ENCODE measurements at regions not wholly inside any gene's neighbourhood (a gene's known extent, or its start where the extent isn't known, plus 50 kb on each side); places are given as distances from the start of the nearest gene placed in this dataset.
"Not testable (repeated sequence)": the region's sequence is repeated elsewhere in the genome, so short reads cannot be mapped to it uniquely, and the experiment has no call there.

DNA sequence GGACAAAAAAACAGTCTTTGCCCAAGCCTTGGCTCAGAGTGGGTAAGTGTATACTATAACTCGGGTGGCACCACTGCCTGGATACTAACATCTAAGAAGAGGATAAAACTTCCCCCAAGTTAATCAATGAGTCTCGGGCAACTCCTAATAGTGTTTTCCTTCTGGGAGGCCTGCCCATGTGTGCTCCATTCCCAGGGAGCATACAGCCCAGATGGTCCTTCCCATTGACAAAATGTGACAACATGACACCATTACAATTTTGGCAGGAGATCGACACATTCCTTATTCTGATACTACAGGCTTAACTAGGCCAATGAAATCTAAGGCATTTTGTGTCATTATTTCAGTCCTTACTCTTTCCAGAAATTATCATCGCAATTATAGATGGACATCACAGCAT, 52.7 kb upstream of the CRIM1 start:
- no peak for DNase-seq
- no peaks in the 10 kb centered on the region for H3K27me3 Mint-ChIP-seq
- H3K4me1 Mint-ChIP-seq, result peaks cover 6% of the 10 kb centered on the region

DNA sequence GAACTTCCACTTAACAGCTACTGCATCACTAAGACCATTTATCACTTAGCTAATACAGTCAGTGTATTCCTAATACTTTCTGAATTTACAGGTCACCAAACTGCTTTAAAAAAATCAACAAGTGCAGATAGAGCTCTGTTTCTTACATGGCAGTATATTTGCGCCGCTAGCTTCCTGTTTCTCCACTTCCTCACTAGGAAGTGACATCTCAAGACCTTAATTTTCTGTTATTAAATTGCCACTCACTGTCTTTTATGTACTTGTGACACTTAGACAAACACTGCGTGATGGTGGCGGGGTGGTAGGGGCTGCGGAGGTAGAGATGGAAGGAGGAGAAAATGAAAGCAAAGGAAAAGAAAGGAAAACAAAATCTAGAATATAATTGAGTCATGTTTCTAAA, 53.7 kb upstream of the CRIM1 start:
- Mint-ChIP-seq H3K27me3 (no peaks in the 10 kb centered on the region), H3K4me3 (no peak overlapping the region), H3K9me3 (peaks cover 7 to 10% of the 10 kb centered on the region in 2 donors), H3K27ac (no peak overlapping the region), H3K4me1 (peaks cover 6% of the 10 kb centered on the region)
- no peak for ATAC-seq
- DNase-seq, result no peak

More for the DNA sequence above, 52.7 kb upstream of the CRIM1 start:
- Mint-ChIP-seq H3K4me3 (no peak overlapping the region), H3K9me3 (peaks cover 7 to 10% of the 10 kb centered on the region in 2 donors), H3K27ac (no peak overlapping the region)
- ATAC-seq, result no peak

DNA sequence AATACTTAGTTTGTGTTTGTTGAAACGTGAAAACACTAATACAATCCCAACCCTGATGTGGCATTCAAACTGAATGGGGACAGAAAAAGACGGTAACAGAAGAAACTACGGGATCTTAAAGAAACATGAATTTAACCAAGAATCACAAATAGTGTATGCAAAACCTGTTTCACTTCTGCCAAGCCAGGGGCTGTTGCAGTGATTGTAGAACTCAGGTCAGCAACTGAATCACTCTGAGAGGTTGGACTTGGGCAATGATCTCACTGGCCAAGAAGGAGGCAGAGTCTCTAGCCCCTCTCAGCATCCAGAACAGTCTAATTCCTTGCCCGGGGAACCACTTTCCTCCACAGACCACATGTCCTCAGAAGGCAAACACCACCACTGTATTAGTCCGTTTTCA, 54.9 kb upstream of the CRIM1 start:
- H3K4me1 Mint-ChIP-seq, result peaks cover 6% of the 10 kb centered on the region
- no peak overlapping the region for H3K4me3 Mint-ChIP-seq
- H3K9me3 Mint-ChIP-seq, result peaks cover 7 to 10% of the 10 kb centered on the region in 2 donors
- H3K27ac Mint-ChIP-seq, result no peak overlapping the region
- H3K27me3 Mint-ChIP-seq, result no peaks in the 10 kb centered on the region
- DNase-seq (no peak), ATAC-seq (no peak)

DNA sequence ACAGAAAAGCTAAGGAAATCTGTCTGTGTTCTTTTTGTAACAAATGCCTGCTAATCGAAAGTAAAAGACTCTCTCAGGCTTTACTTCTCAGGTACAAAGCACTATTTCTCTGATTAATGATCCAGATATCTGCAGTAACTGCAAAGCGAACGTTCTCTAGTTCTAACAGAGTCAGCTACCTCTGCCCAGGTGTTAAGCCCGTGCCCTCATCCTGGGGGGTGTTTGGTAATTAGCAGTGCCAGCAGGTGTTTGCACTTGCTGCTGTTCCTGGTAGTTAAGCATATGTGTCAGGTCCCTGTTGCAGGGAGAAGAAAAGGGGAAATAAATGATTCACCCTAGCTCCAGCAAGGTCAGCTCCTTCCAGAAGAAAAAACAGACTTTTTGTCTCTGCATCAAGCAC, 58.8 kb upstream of the CRIM1 start:
- Mint-ChIP-seq H3K27me3 (no peaks in the 10 kb centered on the region), H3K9me3 (peaks cover 5 to 7% of the 10 kb centered on the region in 2 donors), H3K4me1 (peaks cover 7% of the 10 kb centered on the region), H3K4me3 (no peak overlapping the region), H3K27ac (no peak overlapping the region)
- ATAC-seq, result no peak
- DNase-seq, result no peak

DNA sequence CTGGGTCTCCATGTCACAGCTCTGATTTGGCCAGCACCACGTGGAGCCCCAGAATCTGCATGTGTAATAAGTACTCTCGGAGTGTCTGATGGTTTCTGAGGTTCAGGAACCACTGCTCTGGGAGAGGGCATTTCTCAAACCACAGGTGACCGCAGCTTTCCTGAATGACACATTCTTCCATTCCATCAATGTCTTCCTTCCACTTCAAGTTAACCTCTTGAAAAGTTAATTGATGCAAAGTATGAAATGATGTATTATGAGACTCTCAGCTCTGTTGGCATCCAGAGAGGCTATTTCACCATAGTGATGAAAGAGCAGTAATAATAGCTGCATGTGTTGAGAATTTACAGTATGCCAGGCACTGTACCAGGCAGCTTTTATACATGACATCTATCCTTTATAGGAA, 61.3 kb upstream of the CRIM1 start:
- DNase-seq, result peak in 1 of 2 donors; percentile 44
- H3K27me3 Mint-ChIP-seq, result no peaks in the 10 kb centered on the region
- H3K4me1 Mint-ChIP-seq, result peaks cover 5% of the 10 kb centered on the region
- peak overlapping the region in 1 of 2 donors; percentile 73 for H3K27ac Mint-ChIP-seq
- H3K9me3 Mint-ChIP-seq, result no peaks in the 10 kb centered on the region
- peak; percentile 84 for ATAC-seq
- no peak overlapping the region for H3K4me3 Mint-ChIP-seq

DNA sequence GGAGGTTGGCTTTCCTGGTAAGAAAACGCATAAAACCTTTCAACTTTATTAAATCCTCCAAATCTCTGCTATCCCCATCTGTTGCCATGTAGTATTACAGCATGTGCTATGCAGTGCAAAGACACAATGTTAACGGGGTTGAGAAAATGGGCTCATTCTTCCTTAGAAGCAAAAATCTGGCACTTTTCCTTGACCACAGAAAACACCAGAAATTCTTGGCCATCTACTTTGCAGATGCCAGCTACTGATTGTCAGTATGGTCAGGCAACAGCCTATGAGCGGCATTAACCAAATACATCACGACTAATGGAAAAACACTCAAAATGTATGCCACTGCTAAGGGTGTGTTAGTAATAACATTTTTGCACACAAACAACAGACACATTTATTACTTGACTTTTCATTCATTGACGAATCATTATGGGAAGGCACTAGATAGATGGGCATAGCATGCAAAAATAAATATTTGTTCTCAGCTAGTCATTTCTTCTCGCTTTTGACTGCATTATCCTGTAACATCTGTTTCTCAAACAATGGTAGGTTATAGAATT, 65.2 kb upstream of the CRIM1 start:
- peaks cover 7 to 8% of the 10 kb centered on the region in 2 donors for H3K9me3 Mint-ChIP-seq
- no peak for ATAC-seq
- H3K27ac Mint-ChIP-seq, result no peak overlapping the region
- H3K4me3 Mint-ChIP-seq, result no peak overlapping the region
- no peak for DNase-seq
- peaks cover 25% of the 10 kb centered on the region for H3K4me1 Mint-ChIP-seq
- no peaks in the 10 kb centered on the region for H3K27me3 Mint-ChIP-seq

DNA sequence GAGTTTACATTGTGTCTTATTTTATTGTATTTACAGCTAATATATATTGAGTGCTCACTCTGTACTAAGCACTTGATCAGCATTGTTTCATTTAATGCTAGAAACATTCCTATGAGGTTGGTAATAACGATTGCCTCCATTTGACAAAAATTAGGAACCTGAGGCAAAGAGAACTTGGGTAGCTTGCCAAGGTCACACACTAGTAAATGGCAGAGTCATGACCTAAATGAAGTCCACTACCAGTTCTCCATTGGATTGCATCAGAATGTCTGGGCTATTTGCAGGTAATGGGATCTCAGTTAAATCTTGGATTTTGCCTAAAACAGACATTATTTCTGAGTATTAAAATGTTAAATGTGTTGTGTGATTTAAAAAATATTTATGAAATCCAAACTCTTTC, 65.8 kb upstream of the CRIM1 start:
- Mint-ChIP-seq H3K27me3 (no peaks in the 10 kb centered on the region), H3K4me3 (no peak overlapping the region), H3K4me1 (peaks cover 25% of the 10 kb centered on the region), H3K27ac (no peak overlapping the region), H3K9me3 (peaks cover 8 to 10% of the 10 kb centered on the region in 2 donors)
- DNase-seq (no peak), ATAC-seq (no peak)

DNA sequence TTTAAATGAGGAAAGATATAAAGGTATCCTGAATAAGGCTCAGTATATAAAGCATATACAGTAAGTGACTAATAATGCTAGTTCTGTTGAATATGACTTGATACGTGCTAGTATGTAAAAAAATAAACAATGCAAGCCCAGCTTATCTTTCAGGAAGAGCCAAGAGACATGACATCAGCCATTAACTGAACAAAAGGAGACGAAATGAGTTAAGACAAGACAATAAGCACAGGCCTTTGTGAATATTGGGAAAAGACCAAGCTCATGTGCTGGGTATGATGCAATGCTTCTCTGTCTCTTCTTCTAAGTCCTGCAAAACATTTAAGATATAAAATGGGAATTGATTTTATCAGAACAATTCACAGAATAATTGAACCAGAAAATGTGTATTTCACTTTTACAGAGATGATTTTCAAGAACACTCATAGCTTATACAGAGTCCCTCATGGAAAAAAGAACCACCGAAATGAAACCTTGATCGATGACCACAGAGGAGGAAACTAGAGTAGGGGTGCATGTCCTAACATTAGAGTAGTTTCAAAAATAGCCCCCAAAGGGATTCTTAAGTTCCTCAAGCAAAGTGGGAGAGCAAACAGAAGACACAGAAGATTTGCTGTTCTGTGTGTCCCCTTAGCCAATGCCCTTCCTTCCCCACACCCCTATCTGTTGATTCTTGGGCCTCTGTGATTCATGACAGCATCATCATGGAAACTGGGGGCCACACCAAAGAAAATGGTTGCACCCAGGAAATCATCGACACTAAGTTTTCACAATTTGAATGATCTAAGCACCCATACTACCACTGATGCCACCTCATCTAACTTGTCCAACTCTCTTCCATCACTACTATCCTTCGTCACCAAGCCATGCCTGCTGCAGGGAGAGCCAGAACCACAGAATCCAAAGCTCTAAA, 68.0 kb upstream of the CRIM1 start:
- peak overlapping the region in 1 of 2 donors; percentile 27 for H3K4me3 Mint-ChIP-seq
- no peaks in the 10 kb centered on the region for H3K27me3 Mint-ChIP-seq
- H3K4me1 Mint-ChIP-seq, result peaks cover 20% of the 10 kb centered on the region
- peaks cover 14% of the 10 kb centered on the region in 2 donors for H3K9me3 Mint-ChIP-seq
- H3K27ac Mint-ChIP-seq, result peak overlapping the region; percentile 71 to 83
- peak in 1 of 2 donors; percentile 35 for DNase-seq
- ATAC-seq, result peak; percentile 79

DNA sequence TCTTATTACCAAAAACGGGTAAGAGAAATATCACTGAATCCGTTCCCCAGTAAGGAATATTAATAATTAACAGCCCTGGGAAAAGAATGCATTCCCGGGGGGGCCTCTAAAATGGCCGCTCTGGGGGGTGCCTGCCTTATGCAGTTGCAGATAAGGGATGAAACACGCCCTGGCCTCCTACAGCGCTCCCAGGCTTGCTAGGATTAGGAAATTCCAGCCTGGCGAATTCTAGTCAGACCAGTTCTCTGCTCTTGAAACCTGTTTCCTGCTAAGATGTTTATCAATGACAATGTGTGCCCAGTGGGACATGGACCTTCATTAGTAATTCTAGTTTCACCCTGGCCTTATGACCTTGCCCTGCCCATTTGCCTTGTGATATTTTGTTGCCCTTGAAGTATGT, 76.1 kb upstream of the CRIM1 start:
- not testable (repeated sequence) for H3K27ac Mint-ChIP-seq, H3K4me1 Mint-ChIP-seq, ATAC-seq, H3K4me3 Mint-ChIP-seq, H3K27me3 Mint-ChIP-seq, DNase-seq
- H3K9me3 Mint-ChIP-seq, result peaks cover 20 to 26% of the 10 kb centered on the region in 2 donors

DNA sequence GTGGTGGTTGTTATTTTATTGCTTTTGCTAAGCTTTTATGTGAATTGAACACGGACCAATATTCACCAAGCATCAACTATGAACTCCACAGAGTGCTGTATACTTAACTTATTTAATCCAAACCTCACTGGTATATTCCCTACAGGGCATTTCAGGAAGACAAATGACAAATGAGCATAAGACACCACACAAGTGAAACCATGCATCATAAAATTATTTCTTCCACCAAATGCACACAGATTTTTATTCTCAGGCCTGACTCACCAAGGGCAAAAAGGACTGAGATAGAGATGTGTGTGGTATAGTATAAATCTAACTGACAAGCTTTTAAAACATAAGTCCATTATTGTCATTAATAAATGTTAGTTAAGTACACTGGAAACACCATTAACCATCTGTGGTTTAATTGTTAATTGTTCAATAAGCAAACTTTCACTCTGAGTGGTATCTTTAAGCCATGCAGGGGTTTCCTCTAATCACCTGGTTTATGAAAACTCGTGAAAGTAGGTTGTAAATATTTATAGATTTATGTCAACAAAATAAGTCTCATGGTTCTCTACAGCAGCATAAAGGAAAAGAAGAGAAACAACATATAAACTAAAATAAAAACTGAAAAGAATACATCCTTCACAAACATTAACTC, 77.6 kb upstream of the CRIM1 start:
- Mint-ChIP-seq H3K4me1 (no peaks in the 10 kb centered on the region), H3K27ac (no peak overlapping the region), H3K9me3 (peaks cover 15 to 19% of the 10 kb centered on the region in 2 donors), H3K27me3 (no peaks in the 10 kb centered on the region), H3K4me3 (no peak overlapping the region)
- ATAC-seq (no peak), DNase-seq (no peak)

DNA sequence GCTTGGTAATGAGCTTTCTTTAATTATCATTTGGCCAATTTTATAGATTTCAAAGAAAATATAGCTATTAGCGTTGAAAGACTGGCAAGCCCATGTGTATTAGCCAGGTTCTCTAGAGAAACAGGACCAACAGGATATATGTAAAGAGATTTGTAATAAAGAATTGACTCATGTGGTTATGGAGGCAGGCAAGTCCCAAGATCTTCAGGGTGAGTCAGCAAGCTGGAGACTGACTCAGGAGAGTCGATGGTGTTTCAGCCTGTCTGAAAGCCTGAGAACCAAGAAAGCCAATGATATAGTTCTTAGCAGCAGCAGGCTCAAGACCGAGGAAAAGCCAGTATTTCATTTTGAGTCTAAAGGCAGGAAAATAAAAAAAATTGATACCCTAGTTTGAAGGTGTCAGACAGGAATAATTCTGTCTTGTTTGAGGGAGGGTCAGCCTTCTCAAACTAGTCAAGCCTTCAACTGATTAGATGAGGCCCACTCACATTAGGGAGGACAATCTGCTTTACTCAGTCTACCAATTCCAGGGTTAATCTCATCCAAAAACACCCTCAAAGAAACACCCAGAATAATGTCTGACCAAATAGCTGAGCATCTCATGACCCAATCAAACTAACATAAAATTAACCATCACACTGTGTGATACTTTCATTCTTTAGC, 78.3 kb upstream of the CRIM1 start:
- no peak overlapping the region for H3K4me3 Mint-ChIP-seq
- no peaks in the 10 kb centered on the region for H3K4me1 Mint-ChIP-seq
- H3K27ac Mint-ChIP-seq, result no peak overlapping the region
- DNase-seq (peak in 1 of 2 donors; percentile 30), ATAC-seq (peak; percentile 86)
- H3K27me3 Mint-ChIP-seq, result no peaks in the 10 kb centered on the region
- H3K9me3 Mint-ChIP-seq, result peaks cover 14 to 19% of the 10 kb centered on the region in 2 donors

DNA sequence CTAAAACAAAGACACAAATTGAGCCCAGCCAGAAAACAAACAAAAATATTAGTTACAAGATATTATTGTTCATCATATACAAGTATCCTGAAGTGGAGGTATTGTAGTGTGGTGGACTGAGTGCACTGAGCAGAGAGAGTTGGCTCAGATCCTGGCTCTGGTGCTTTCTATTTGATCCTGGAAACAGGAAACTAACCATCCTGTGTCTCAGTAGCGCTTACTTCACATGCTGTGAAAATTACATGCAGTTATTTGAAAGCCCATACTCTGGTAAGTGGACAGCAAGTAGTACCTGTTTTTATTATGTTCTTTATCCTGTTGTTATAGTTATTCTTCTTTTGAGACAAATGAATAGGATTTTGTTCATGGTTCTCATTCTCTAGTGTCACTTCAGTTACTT, 84.3 kb upstream of the CRIM1 start:
- H3K27me3 Mint-ChIP-seq, result no peaks in the 10 kb centered on the region
- H3K9me3 Mint-ChIP-seq, result peaks cover 13 to 15% of the 10 kb centered on the region in 2 donors
- no peak for ATAC-seq
- no peak for DNase-seq
- no peak overlapping the region for H3K27ac Mint-ChIP-seq
- no peak overlapping the region for H3K4me3 Mint-ChIP-seq
- H3K4me1 Mint-ChIP-seq, result peaks cover 8% of the 10 kb centered on the region

DNA sequence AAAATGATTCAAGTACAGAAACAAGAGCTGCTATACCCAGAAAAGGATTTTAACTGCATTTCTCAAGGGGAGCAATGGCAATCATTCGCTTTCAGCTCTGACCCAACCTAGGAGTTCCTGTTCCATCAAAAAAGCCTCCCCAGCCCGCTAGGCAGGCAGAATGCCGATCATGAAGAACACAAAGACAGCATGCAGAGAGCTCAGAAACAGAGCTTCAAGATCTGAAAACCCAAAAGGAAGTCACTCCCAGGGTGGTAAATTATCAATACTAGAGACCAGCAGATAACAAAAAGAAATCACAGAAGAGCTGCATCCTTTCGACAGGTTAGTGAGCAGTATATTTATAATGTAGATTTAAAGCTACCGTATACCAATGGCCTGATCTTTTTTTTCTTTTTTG, 84.8 kb upstream of the CRIM1 start:
- Mint-ChIP-seq H3K9me3 (peaks cover 14 to 19% of the 10 kb centered on the region in 2 donors), H3K4me3 (no peak overlapping the region), H3K27ac (no peak overlapping the region), H3K27me3 (no peaks in the 10 kb centered on the region), H3K4me1 (peaks cover 8% of the 10 kb centered on the region)
- no peak for ATAC-seq
- no peak for DNase-seq

DNA sequence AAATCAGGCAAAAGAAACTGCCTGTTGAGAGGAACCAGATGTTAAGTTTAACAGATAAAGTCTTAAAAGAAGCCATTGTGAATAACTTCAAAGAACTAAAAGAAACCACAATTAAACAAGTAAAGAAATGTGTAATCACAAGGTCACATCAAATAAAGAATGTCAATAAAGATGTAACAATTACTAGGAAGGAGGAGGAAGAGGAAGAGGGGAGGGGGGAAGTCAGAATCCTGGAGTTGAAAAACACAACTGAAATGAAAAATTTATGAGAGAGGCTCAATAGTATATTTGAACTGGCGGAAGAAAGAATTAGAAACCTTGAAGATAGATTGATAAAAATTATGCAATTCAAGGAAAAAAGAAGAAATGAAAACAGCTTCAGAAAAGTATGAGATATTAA, 88.4 kb upstream of the CRIM1 start:
- no peak overlapping the region for H3K4me3 Mint-ChIP-seq

DNA sequence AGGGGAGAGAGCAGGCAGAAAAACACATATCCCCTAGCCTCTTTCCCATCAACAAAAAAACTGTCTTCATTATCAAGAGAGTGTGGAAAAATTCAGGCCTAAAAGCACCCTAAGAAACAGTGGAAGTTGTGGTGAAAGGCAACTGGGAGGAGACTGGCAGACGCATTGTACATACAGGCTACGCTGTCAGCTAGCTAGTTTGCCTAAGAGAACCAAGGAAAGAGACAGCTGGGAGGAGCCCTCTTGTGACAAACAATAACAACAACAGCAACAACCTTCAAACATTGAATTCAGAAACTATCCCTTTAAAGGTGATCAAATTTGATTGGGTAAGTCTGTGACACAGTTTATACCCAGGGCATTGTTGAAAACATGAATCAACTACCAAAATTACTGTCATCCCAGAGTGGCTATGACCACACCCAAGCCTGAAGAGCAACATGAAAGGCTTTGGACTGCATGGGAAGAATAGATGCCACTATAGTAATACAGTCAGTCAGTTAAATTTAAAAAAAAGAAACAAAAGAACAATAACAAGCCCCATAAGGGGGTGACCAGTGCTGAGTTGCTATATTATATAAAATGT, 88.9 kb upstream of the CRIM1 start:
- Mint-ChIP-seq H3K9me3 (peaks cover 14 to 29% of the 10 kb centered on the region in 2 donors), H3K4me3 (no peak overlapping the region), H3K27ac (no peak overlapping the region), H3K4me1 (peaks cover 8% of the 10 kb centered on the region), H3K27me3 (no peaks in the 10 kb centered on the region)
- no peak for DNase-seq
- no peak for ATAC-seq

More for the DNA sequence above, 88.4 kb upstream of the CRIM1 start:
- Mint-ChIP-seq H3K9me3 (peaks cover 14 to 29% of the 10 kb centered on the region in 2 donors), H3K27ac (no peak overlapping the region), H3K27me3 (no peaks in the 10 kb centered on the region), H3K4me1 (peaks cover 8% of the 10 kb centered on the region)
- DNase-seq, result no peak
- no peak for ATAC-seq

Data from stimulated activated naive CD8-positive, alpha-beta T cell treated with anti-CD3 and anti-CD28 coated beads, Interleukin-15, amount 100 ng/mL, for 72 hours (primary cell).